Endothelial cell of umbilical vein (primary cell): ENCODE measurements at regions not wholly inside any gene's neighbourhood (a gene's known extent, or its start where the extent isn't known, plus 50 kb on each side); places are given as distances from the start of the nearest gene placed in this dataset.

Experiments
- BruUV-seq: library from RNA; stranded (reverse); fragments of 400-500 nt; replicated peaks from 2 replicates; lab custom pipeline; 2021; lab: Mats Ljungman, UMichigan
- CTCF ChIA-PET: fragments of 300-600, 350-600 bp; sonication (Branson Sonifier 250); formaldehyde crosslinking; loops from one replicate; lab custom pipeline; 2021; ENCODE audit warnings: antibody characterized with exemption, inconsistent platforms; lab: Charles Lee
- POLR2A ChIA-PET: fragments of 300-600, 350-600 bp; sonication (Branson Sonifier 250); formaldehyde crosslinking; loops from one replicate; lab custom pipeline; 2021; ENCODE audit warnings: antibody characterized with exemption, inconsistent platforms; lab: Charles Lee
- DNase-seq: peaks from one replicate; pipeline ENCODE4 v3.0.0-alpha.2; 2011; ENCODE audit warnings: low read depth, low spot score
- FAIRE-seq: peaks from 2 replicates; lab custom pipeline; 2011; peaks lifted over from hg19 to GRCh38; lab: Jason Lieb, UNC
- H2AFZ ChIP-seq: 2 replicates; pipeline ENCODE4 v1.6.0; 2012; ENCODE audit warnings: low read depth, low read length, control low read depth, inconsistent platforms
- H3K27ac ChIP-seq: 2 replicates; pipeline ENCODE4 v1.5.1; 2011; ENCODE audit warnings: low read depth, mild to moderate bottlenecking, control low read depth, low read length, moderate library complexity; ENCODE audit not compliant: insufficient read depth
- H3K27me3 ChIP-seq, 2 experiments: 2 replicates each; pipeline versions ENCODE4 v1.6.0 to v1.6.1; 2011; ENCODE audit warnings: low read length in 2 of 2, mixed read lengths in 1 of 2; ENCODE audit not compliant: control insufficient read depth in 2 of 2, insufficient read depth in 2 of 2
- H3K36me3 ChIP-seq, 2 experiments: 2 replicates in 1 of 2; 3 replicates in 1 of 2; pipeline ENCODE4 v1.5.1; 2011; ENCODE audit warnings: low read length in 2 of 2, mild to moderate bottlenecking in 1 of 2, moderate library complexity in 1 of 2; ENCODE audit not compliant: control insufficient read depth in 2 of 2, insufficient read depth in 2 of 2; ENCODE audit errors: extremely low read depth in 1 of 2
- H3K4me1 ChIP-seq: 3 replicates; pipeline ENCODE4 v1.5.1; 2011; ENCODE audit warnings: mild to moderate bottlenecking, low read length; ENCODE audit not compliant: control insufficient read depth, insufficient read depth; ENCODE audit errors: extremely low read depth
- H3K4me2 ChIP-seq: 2 replicates; pipeline ENCODE4 v1.6.1; 2011; ENCODE audit warnings: low read length, control low read depth, mixed read lengths; ENCODE audit not compliant: insufficient read depth
- H3K4me3 ChIP-seq, 3 experiments: fragments of 200-600 bp in 1 of 3; sonication (generic), shearing (Covaris generic) in 1 of 3; replicated peaks in 1 of 3; 2 replicates each; pipeline ENCODE4 v1.5.1; 2011 to 2016; ENCODE audit warnings: control low read depth in 3 of 3, low read length in 3 of 3, mild to moderate bottlenecking in 2 of 3, inconsistent platforms in 1 of 3, low read depth in 1 of 3, moderate library complexity in 1 of 3; ENCODE audit not compliant: insufficient read depth in 1 of 3
- H3K79me2 ChIP-seq: 2 replicates; pipeline ENCODE4 v1.6.0; 2012; ENCODE audit warnings: low read length, inconsistent platforms; ENCODE audit not compliant: control insufficient read depth, insufficient read depth
- H3K9ac ChIP-seq: replicated peaks from 2 replicates; pipeline ENCODE3; 2011; ENCODE audit warnings: low read length, control low read depth; ENCODE audit not compliant: insufficient read depth; ENCODE audit errors: extremely low read depth
- H3K9me1 ChIP-seq: replicated peaks from 3 replicates; pipeline ENCODE4 v1.6.0; 2011; ENCODE audit warnings: mild to moderate bottlenecking, low read length; ENCODE audit not compliant: control insufficient read depth, insufficient read depth; ENCODE audit errors: extremely low read depth
- H3K9me3 ChIP-seq: replicated peaks from 2 replicates; pipeline ENCODE4 v1.5.1; 2012; ENCODE audit warnings: low read length, inconsistent platforms; ENCODE audit not compliant: control insufficient read depth, insufficient read depth
- H4K20me1 ChIP-seq: replicated peaks from 2 replicates; pipeline ENCODE3; 2011; ENCODE audit warnings: mild to moderate bottlenecking, low read length; ENCODE audit not compliant: control insufficient read depth, insufficient read depth; ENCODE audit errors: extremely low read depth
- EZH2 ChIP-seq: IDR thresholded peaks from 2 replicates; pipeline ENCODE4 v1.6.1; 2012; ENCODE audit warnings: borderline replicate concordance, low read depth, mild to moderate bottlenecking, moderate library complexity, low read length, inconsistent platforms; ENCODE audit not compliant: severe bottlenecking
- FOS ChIP-seq: IDR thresholded peaks from 2 replicates; pipeline ENCODE4 v1.6.1; 2011; ENCODE audit warnings: mild to moderate bottlenecking, low read length, moderate library complexity, borderline replicate concordance; ENCODE audit not compliant: insufficient read depth
- GATA2 ChIP-seq: IDR thresholded peaks from 2 replicates; pipeline ENCODE4 v1.7.0; 2011; ENCODE audit warnings: low read depth, mild to moderate bottlenecking, moderate library complexity, mixed read lengths, low read length; ENCODE audit not compliant: insufficient read length, insufficient read depth
- JUN ChIP-seq: IDR thresholded peaks from 2 replicates; pipeline ENCODE4 v1.6.1; 2011; ENCODE audit warnings: borderline replicate concordance, low read depth; ENCODE audit not compliant: insufficient read length, insufficient read depth
- MYC ChIP-seq: IDR thresholded peaks from one replicate; pipeline ENCODE4 v1.6.1; 2011; ENCODE audit warnings: mild to moderate bottlenecking, low read depth, low read length
- POLR2A ChIP-seq: IDR thresholded peaks from 2 replicates; pipeline ENCODE4 v1.6.1; 2012; ENCODE audit warnings: low read depth, mild to moderate bottlenecking, control low read depth, low read length
- POLR2AphosphoS5 ChIP-seq: IDR thresholded peaks from 2 replicates; pipeline ENCODE4 v1.6.1; 2012; ENCODE audit warnings: low read depth, mild to moderate bottlenecking, control low read depth, low read length, moderate library complexity; ENCODE audit not compliant: insufficient read depth
- dilution Hi-C: fragments of 300-500 bp; cut with MboI; formaldehyde crosslinking; loops from one replicate; pipeline ENCODE4 v1.15.0; 2019; ENCODE audit warnings: low sequenced_read_pairs; ENCODE audit not compliant: extremely low pct_ligation_motif_present
- intact Hi-C: fragments of 100-400 bp; cut with micrococcal nuclease; formaldehyde crosslinking; loops from one replicate; pipeline ENCODE4 v1.10.0; 2022
- TF ChIP-seq, protein P1 (sequence below), 2 donors: IDR thresholded peaks; 1 replicate in 1 of 2; 2 replicates in 1 of 2; pipeline ENCODE4 v1.5.1; 2011; ENCODE audit warnings: low read length in 2 of 2, mild to moderate bottlenecking in 2 of 2, moderate library complexity in 2 of 2, control low read depth in 1 of 2, inconsistent platforms in 1 of 2, low read depth in 1 of 2; ENCODE audit not compliant: insufficient read depth in 1 of 2; ENCODE audit errors: extremely low read depth in 1 of 2
- TF ChIP-seq, protein P2 (sequence below): IDR thresholded peaks from 2 replicates; pipeline ENCODE4 v1.6.1; 2011; ENCODE audit not compliant: insufficient read depth, insufficient read length

GRCh38 chrX:39960219-39960618 is 137.5 kb downstream of the BCOR start:
- CTCF ChIA-PET = no interaction called here
- Histone ChIP-seq H4K20me1 (no peaks in the 10 kb centered on the region), H2AFZ (no peak overlapping the region), H3K27me3 (no peaks in the 10 kb centered on the region), H3K4me1 (peaks cover 7% of the 10 kb centered on the region), H3K9me3 (no peaks in the 10 kb centered on the region), H3K79me2 (no peaks in the 10 kb centered on the region), H3K4me3 (no peak overlapping the region), H3K9ac (no peak overlapping the region), H3K4me2 (no peak overlapping the region), H3K36me3 (no peaks in the 10 kb centered on the region), H3K9me1 (no peaks in the 10 kb centered on the region), H3K27ac (no peak overlapping the region)
- TF ChIP-seq POLR2A (no peak), POLR2AphosphoS5 (no peak), FOS (no peak)
- TF ChIP-seq, protein P1, sequence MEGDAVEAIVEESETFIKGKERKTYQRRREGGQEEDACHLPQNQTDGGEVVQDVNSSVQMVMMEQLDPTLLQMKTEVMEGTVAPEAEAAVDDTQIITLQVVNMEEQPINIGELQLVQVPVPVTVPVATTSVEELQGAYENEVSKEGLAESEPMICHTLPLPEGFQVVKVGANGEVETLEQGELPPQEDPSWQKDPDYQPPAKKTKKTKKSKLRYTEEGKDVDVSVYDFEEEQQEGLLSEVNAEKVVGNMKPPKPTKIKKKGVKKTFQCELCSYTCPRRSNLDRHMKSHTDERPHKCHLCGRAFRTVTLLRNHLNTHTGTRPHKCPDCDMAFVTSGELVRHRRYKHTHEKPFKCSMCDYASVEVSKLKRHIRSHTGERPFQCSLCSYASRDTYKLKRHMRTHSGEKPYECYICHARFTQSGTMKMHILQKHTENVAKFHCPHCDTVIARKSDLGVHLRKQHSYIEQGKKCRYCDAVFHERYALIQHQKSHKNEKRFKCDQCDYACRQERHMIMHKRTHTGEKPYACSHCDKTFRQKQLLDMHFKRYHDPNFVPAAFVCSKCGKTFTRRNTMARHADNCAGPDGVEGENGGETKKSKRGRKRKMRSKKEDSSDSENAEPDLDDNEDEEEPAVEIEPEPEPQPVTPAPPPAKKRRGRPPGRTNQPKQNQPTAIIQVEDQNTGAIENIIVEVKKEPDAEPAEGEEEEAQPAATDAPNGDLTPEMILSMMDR (IDR thresholded peaks at IDR 0.05; ENCODE audit: extremely low read depth in 1 of 2, insufficient read depth in 1 of 2, low read depth in 1 of 2, low read length in 2 of 2) = no peak
- no TSS peak for BruUV-seq
- FAIRE-seq = no peak
- dilution Hi-C loops (no loop called here), intact Hi-C loops (no loop called here)
- no peak for DNase-seq
- POLR2A ChIA-PET = no interaction called here

GRCh38 chrX:39961441-39961840 is 136.3 kb downstream of the BCOR start:
- no peaks in the 10 kb centered on the region for H4K20me1 ChIP-seq
- CTCF ChIA-PET = interaction anchor here (0.6 kb wide), 1 partner anchor 215 kb away, joined by 3 read pairs; no protein-coding TSS in a partner anchor

More at GRCh38 chrX:39961441-39961840, 136.3 kb downstream of the BCOR start:
- H2AFZ ChIP-seq = no peak overlapping the region
- TF ChIP-seq POLR2A = no peak
- no peak for TF ChIP-seq MYC
- TF ChIP-seq, protein P2, sequence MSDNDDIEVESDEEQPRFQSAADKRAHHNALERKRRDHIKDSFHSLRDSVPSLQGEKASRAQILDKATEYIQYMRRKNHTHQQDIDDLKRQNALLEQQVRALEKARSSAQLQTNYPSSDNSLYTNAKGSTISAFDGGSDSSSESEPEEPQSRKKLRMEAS = no peak
- TF ChIP-seq, protein P1 (IDR thresholded peaks at IDR 0.05; ENCODE audit: extremely low read depth in 1 of 2, insufficient read depth in 1 of 2, low read depth in 1 of 2, low read length in 2 of 2) = no peak
- no peak for TF ChIP-seq POLR2AphosphoS5
- no peak for TF ChIP-seq EZH2
- TF ChIP-seq GATA2 = no peak
- TF ChIP-seq JUN = no peak
- no peak for TF ChIP-seq FOS
- BruUV-seq = no TSS peak
- H3K9me3 ChIP-seq = no peaks in the 10 kb centered on the region
- H3K27me3 ChIP-seq = no peaks in the 10 kb centered on the region
- H3K9ac ChIP-seq = no peak overlapping the region
- no peaks in the 10 kb centered on the region for H3K36me3 ChIP-seq
- POLR2A ChIA-PET = no interaction called here
- FAIRE-seq (no peak), DNase-seq (no peak)
- dilution Hi-C loops = no loop called here
- no peak overlapping the region for H3K4me2 ChIP-seq
- peaks cover 7% of the 10 kb centered on the region for H3K4me1 ChIP-seq
- H3K79me2 ChIP-seq = no peaks in the 10 kb centered on the region
- H3K9me1 ChIP-seq = no peaks in the 10 kb centered on the region
- intact Hi-C loops = no loop called here
- H3K4me3 ChIP-seq = no peak overlapping the region
- H3K27ac ChIP-seq = no peak overlapping the region
